ENCODE measurements at regions not wholly inside any gene's neighbourhood (a gene's known extent, or its start where the extent isn't known, plus 50 kb on each side); places are given as distances from the start of the nearest gene placed in this dataset.

- DNase-seq (ENCODE audit: low read depth), result no peak
Measured at GRCh38 chr6:111958534-111958933, 85.3 kb upstream of the FYN start.

DNA sequence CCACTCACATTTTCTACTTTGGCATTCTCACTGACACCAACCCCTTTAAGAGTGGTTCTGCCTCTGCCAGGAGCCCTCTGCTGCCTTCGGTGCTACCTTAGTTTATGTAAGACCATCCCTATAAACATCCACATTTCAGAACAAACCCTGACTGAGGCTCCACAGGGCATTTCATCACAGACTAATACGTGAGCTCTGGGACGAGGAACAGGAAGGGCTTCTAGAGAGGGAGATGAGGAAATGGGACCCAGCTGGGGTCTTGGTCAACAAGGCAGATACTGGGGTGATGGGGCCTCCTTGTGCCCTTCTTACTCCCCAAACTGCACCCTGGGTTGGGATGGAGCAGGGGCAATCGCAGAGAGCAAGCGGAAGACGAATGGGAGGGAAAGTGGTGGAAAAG, 86.5 kb upstream of the FYN start:
- no peak for DNase-seq (ENCODE audit: low read depth)

DNA sequence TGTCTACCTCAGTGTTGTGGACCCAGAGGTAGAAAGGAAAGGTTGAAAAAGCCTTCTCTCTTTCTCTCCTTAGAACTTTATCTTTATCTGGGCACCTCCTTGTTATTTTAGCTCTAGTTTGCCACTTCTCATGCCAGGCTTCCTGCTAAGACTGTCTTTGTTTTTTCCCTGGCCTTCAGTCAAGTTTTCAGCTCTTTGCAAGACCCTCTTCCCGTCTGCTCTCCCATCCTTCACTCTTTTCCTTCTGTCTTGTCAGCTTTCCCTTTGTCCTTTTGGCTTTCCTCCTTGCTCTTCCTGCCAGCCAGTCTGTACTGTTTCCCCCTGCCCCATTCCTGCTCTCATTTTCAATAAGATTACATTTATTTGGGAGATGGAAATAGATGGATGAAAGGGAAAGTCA, 86.8 kb upstream of the CCN6 start:
- no peak for DNase-seq (ENCODE audit: low read depth)

GRCh38 chr6:111970426-111970825, 83.5 kb upstream of the CCN6 start:
- no peak for DNase-seq (ENCODE audit: low read depth)

DNA sequence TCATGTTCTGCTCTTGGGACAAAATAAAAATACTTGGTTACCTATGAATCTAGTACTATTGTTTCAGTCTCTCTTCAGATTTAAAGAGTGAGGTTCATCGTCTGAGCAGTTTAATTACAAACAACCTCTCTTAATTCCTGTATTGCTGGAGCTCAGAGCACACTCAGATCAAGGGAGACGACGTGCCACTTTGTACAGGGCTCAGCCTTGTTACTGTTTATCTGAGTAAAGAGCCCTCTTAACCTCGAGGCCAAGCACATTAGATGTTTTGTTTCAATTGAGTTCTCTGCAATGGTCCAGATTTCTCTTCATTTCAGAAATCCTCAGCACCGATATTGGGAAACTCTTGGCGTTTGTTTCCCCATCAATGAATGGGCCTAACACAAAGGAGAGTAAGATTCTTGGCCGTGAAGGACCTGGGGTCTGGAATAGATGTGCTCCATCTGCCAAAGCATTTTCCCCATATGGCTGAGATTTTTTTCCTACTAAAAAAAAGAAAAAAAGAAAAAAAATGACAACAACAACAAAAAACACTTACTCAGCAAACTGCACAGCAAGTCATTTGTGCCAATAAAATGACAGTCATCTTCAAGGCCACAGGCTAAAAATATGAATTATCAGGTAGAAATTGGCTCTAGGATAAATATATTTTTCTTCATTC, 82.6 kb upstream of the CCN6 start:
- no peak for DNase-seq (ENCODE audit: low read depth)

GRCh38 chr6:111971866-111972532, 81.9 kb upstream of the CCN6 start:
- DNase-seq (ENCODE audit: low read depth), result no peak

DNA sequence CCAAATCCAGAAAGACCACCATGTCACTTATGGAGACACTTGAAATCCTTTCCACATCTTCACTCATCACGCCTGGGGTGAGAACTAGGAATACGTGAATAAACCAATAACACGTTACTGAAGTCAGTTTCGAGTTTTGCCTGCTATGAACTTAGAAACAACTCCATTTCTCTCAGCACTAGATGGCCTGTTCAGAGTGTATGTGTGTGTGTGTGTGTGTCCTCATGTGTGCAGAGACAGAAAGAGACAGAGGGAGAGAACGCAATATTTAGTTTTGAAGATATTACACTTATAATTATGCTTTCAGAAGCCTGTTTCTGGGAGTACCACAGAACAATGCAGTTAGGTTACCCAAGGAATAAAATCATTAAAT, 81.2 kb upstream of the CCN6 start:
- DNase-seq (ENCODE audit: low read depth), result no peak

GRCh38 chr6:111973118-111973761, 80.7 kb upstream of the CCN6 start:
- peak; percentile 91 for DNase-seq (ENCODE audit: low read depth)

DNA sequence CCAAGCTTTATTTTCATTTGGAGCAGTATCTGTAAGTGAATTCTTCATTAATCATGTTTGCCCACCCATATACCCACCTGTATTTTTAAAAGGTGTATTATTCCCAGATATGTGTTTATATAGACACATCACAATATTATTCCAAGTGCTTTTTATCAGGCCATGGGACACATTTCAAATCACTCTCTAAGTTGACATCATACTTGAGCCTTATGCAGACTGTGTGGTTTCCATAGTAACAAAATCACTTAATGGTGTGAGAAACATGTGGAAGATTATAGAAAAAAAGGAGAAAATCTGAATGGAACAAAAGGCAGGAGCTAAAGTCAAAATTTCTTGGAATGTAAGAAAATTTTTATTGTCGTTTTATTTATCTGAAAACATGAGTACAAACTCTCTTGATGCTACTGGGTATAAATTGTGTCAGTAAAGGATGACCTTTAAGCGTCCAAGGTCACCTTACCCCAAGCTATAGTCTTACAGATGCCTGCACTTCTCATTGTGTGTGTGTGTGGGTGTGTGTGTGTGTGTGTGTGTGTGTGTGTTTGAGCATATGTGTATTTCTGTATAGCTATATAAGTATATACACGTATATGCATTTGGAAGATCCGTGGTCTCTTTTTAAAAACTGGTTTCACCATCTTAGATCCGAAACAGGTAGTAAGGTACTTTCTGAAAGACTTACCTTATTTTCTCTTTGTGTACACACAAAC, 79.8 kb upstream of the CCN6 start:
- no peak for DNase-seq (ENCODE audit: low read depth)

DNA sequence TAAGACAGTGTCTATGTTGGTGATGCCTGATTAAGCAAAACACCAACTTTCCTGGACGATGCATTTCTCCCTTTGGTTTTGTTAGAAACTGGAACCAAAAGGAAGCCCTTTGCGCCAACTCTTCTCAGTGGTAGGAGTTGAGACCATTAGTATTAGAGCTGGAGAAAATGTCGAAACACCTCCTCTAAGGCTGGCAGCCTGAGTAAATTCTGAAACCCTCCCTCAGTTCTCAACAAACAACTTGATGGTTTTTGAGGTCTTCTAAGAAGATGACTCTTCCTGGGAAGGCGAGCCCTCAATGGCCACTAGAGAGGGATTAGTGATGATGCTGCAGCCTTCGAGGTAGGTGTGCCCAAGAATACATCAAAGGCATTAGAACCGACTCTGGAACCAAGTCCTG, 78.4 kb upstream of the CCN6 start:
- DNase-seq (ENCODE audit: low read depth), result no peak

- no peak for DNase-seq (ENCODE audit: low read depth)
Measured at GRCh38 chr6:111976139-111976538, 77.8 kb upstream of the CCN6 start.

- no peak for DNase-seq (ENCODE audit: low read depth)
Measured at GRCh38 chr6:111978532-111979149, 75.3 kb upstream of the CCN6 start.

DNA sequence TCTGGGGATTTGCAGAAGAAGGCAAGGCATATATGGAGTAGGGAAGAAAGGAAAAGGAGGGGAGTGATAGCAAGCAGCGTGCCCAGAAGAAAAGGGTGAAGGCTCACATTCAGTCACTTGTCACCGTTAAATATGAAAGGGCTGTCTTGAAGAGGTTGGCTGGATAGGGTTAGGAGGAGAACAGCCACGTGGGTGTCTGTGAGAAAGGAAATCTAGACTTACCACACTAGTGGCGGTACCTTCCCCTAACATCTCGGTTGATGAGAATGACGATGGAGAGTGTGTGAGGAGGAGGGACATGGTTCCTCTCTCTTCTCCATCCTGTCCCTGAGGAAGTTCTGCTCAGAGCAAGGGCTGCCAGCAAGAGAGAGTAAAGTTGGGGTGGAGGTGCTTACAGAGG, 74.3 kb upstream of the CCN6 start:
- DNase-seq (ENCODE audit: low read depth), result no peak

DNA sequence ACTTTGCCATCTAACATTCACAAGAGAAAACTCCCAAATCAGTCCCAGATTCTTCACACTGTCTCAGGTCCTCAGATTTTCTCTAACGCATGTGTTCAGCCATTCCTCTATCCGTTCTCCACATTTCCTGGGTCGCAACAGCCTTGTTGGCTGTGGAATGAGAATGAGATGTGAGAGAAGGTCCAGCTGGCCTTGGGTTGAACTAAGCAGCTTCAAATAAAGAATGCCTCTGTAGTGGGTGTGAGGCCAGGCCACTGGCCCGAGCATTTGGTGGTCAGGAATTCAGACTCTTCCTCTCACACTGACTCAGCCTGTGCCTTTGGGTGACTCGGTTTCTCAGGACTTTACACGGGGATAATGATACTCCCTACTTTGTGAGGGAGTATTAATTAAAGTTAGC, 73.8 kb upstream of the CCN6 start:
- no peak for DNase-seq (ENCODE audit: low read depth)

DNA sequence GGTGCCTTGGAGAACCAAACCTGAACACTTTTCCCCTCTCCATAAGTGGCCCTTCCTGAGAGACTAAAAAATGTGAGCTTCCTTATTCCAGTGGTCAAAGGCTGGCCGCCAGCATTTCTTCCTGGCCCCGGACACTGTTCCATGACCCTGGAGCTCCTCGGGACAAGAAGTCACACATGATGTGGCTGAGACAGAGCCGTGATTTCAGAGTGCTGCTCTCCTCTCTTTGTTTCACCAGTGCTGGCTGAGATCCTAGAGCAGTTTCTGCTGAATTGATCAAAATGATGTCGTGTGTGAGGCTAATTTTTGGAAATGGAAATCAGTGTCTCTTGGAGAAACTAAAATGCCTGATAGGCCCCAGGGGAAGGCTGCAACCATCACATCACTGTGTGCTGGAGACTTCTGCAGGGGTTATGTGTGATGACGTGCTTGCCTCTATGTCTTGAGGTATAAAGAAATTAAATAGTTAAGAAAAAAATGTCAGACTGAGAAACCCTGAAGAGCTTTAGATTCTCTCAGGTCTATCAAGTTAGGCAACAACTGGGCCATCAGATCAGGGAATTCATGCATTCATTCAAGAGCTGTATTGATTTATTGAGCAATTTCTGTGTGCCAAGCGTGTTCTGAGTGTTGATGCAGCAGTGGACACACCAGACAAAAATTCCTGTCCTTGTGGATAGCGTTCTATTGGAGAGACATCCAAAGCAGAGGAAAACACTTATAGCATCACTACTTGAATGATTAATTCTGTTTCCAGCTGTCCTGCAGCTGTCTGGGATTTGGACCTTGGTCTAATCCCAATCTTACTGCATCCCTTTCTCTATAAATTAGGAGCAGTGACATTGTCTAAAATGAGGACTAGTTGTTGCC, 72.7 kb upstream of the CCN6 start:
- DNase-seq (ENCODE audit: low read depth), result no peak

GRCh38 chr6:111982681-111983080, 71.2 kb upstream of the CCN6 start:
- no peak for DNase-seq (ENCODE audit: low read depth)

DNA sequence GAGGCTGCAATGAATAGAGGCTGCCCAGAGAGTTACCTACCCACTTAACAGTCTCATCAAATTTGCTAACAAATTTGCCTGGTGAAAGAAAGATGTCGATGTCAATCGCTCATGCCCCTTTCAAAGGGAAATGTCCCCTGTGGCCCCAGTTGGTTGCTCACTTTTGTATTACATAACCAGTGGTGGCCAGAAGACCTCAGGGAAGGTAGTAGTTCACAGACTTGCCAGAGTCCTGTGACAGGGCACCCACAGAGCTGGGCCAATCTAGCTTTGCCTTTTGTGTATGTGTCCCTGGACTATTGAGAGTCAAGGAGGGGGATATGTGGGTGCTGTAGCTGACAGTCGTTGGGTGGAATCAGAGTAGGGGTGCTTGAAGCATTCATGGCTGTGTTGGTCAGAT, 70.7 kb upstream of the CCN6 start:
- DNase-seq (ENCODE audit: low read depth), result no peak

GRCh38 chr6:111984081-111984480, 69.8 kb upstream of the CCN6 start:
- no peak for DNase-seq (ENCODE audit: low read depth)

DNA sequence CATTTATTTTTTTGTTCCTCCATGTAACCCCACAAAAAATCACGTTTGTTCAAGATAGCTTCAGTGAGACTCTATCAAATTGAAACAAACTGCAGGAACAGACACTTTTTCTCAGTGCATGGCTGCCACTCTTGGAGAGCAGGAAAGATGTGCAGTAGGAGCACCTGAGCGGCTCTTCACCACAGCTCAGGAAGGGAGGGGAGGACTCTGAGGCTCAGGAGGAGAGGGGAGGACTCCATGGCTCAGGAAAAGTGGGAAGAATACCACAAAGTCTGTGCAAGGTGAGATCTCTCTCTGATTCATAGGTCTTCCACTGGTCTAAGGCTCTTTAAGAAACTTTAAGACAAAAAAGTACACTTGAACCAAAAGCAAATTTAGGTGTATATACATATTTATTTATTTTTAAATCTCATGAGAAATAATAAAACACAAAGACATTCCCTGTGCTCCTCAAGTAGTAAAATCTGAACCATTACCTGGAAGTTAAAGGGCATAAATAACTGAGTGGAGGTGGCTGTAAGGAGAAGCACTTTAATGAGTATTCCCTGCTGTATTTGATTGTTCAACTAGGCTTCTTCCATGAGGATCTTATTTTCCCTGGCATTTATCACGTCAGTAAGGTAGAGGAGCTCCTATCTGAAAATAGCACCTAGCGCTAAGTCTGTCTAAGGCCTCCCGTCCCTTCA, 69.2 kb upstream of the CCN6 start:
- no peak for DNase-seq (ENCODE audit: low read depth)

- peak; percentile 90 for DNase-seq (ENCODE audit: low read depth)
Measured at GRCh38 chr6:111985202-111985731, 68.6 kb upstream of the CCN6 start.

DNA sequence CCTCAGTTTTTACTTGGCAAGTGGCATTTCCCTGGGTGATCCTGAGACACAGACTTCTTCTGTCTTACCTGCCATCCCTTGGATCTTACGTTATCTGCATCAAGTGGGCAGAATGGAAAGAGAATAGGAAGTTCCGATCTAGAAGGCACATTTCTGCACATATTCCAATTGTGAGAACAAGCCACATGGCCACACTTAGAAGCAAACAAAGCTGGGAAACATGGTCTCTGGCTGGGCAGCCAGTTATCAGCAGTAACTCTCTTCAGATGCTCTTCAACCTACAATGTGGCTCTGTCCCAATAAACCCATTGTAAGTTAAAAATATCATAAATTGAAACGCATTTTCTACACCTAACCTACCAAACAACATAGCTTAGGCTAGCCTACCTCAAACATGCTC, 67.3 kb upstream of the CCN6 start:
- DNase-seq (ENCODE audit: low read depth), result no peak
